ENCODE measurements at regions not wholly inside any gene's neighbourhood (a gene's known extent, or its start where the extent isn't known, plus 50 kb on each side); places are given as distances from the start of the nearest gene placed in this dataset.

DNA sequence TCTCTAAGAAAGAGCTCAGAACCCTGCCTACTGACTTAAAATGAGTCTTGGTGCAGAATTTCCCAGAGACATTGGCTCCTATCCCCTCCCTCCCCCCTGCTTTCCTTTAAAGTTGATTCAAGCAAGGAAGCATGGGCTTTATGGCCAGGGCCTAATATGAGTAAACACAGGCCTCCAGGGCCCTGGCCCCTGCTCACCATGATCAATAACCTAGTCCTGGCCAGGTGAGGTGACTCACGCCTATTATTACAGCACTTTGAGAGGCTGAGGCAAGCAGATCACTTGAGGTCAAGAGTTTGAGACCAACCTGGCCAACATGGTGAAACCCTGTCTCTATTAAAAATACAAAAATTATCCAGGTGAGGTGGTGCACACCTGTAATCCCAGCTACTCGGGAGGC, 165.1 kb upstream of the TMCC3 start:
- ATAC-seq, result no peak
- H3K27ac Mint-ChIP-seq, result no peak overlapping the region

DNA sequence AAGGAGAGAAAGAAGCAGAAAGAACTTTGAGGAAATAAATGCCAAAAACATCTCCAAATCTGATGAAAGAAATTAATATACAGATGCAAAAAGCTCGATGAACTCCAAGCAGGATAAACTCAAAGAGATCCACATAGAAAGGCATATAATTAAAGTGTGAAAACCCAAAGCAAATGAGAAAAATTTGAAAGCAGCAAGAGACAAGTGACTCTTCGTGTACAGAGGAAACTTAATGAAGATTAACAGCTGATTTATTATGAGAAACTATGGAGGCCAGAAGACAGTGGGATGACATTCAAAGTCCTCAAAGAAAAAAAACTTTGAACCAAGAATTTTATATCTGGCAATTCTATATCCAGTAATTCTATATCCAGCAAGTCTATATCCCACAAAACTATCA, 163.0 kb upstream of the TMCC3 start:
- DNase-seq (no peak), ATAC-seq (no peak)
- Mint-ChIP-seq H3K4me1 (peaks cover 2% of the 10 kb centered on the region), H3K27me3 (peaks cover 3% of the 10 kb centered on the region), H3K36me3 (ENCODE audit: low read depth) (peaks cover 5% of the 10 kb centered on the region), H3K27ac (no peak overlapping the region), H3K9me3 (peaks cover 48% of the 10 kb centered on the region), H3K4me3 (no peak overlapping the region)

More for the DNA sequence above, 165.1 kb upstream of the TMCC3 start:
- Mint-ChIP-seq H3K27me3 (peaks cover 3% of the 10 kb centered on the region), H3K9me3 (peaks cover 39% of the 10 kb centered on the region), H3K4me1 (peaks cover 4% of the 10 kb centered on the region), H3K4me3 (no peak overlapping the region), H3K36me3 (ENCODE audit: low read depth) (peaks cover 5% of the 10 kb centered on the region)
- no peak for DNase-seq

DNA sequence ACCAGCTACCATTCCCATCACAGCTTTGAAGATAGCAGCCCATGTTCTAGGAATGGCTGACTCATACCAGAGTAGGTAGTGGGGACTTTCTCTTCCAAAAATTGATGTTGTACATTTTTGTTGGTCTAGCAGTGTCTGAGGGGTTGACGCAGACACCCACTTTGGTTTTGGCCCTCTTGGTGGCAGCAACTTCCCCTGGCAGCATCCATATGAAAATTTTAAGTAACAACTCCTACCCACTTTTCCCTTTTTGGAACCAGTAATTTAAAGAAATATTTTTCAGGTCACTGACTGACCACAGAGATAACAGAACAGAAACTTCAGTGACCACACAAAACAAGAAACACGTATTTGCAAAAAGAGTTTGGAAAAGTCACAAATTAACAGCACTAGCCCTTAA, 162.0 kb upstream of the TMCC3 start:
- no peak for DNase-seq
- peaks cover 5% of the 10 kb centered on the region for H3K36me3 Mint-ChIP-seq (ENCODE audit: low read depth)
- no peak overlapping the region for H3K27ac Mint-ChIP-seq
- H3K9me3 Mint-ChIP-seq, result peaks cover 48% of the 10 kb centered on the region
- H3K4me1 Mint-ChIP-seq, result no peaks in the 10 kb centered on the region
- no peak for ATAC-seq
- H3K27me3 Mint-ChIP-seq, result peaks cover 5% of the 10 kb centered on the region
- H3K4me3 Mint-ChIP-seq, result no peak overlapping the region

DNA sequence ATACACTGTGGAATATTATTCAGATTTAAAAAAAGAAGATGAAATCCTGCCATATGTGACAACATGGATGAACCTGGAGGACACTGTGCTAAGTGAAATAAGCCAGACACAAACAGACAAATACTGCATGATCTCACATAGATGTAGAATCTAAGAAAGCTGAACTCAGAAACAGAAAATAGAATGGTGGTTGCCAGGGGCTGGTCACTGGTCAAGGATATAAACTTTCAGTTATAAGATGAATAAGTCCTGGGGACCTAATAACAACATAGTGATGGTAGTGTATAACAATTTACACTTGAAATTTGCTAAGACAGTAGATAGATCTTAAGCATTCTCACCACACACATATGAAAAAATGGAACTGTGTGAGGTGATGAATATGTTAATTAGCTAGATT, 161.3 kb upstream of the TMCC3 start:
- Mint-ChIP-seq H3K36me3 (ENCODE audit: low read depth) (peaks cover 5% of the 10 kb centered on the region), H3K9me3 (peaks cover 48% of the 10 kb centered on the region), H3K27me3 (peaks cover 7% of the 10 kb centered on the region), H3K27ac (no peak overlapping the region), H3K4me1 (no peaks in the 10 kb centered on the region), H3K4me3 (no peak overlapping the region)
- DNase-seq (no peak), ATAC-seq (no peak)

DNA sequence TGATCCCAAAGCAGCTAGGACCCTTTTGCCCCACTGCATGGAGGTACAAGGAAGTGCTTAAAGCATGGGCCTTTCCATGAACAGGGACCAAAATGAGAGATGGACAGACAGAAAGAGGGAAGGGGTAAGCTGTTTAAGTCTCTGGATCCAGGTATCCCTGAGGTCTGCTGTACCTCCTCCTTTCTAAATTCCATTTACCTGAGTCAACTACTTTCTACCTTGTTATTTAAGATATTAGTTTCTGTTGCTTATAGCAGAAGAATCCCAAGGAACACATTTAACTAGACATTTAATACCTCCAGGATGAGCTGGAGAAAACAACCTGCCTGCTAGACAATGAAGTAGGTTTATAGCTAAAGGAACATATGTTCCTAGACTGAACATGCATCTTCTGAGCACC, 157.6 kb upstream of the TMCC3 start:
- no peak for ATAC-seq
- no peaks in the 10 kb centered on the region for H3K4me1 Mint-ChIP-seq
- peaks cover 4% of the 10 kb centered on the region for H3K36me3 Mint-ChIP-seq (ENCODE audit: low read depth)
- H3K4me3 Mint-ChIP-seq, result no peak overlapping the region
- no peak for DNase-seq
- no peak overlapping the region for H3K27ac Mint-ChIP-seq
- peaks cover 3% of the 10 kb centered on the region for H3K27me3 Mint-ChIP-seq
- H3K9me3 Mint-ChIP-seq, result peaks cover 29% of the 10 kb centered on the region

DNA sequence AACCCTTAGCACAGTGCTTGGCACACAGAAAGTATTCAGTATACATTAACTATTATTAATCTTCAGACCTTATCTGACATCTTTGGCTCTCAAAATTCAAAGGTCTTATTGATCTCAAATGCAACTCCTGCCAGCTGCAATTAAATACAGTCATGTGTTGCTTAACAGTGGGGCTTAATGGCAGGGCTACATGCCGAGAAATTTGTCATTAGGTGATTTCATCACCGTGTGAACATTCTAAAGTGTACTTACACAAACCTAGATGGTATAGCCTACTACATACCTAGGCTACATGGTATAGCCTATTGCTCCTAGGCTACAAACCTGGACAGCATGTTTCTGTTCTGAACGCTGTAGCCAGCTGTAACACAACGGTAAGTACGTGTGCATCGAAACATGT, 156.3 kb upstream of the TMCC3 start:
- H3K27ac Mint-ChIP-seq, result no peak overlapping the region
- peaks cover 3% of the 10 kb centered on the region for H3K36me3 Mint-ChIP-seq (ENCODE audit: low read depth)
- no peak for ATAC-seq
- no peak overlapping the region for H3K4me3 Mint-ChIP-seq
- H3K27me3 Mint-ChIP-seq, result peaks cover 3% of the 10 kb centered on the region
- H3K4me1 Mint-ChIP-seq, result no peaks in the 10 kb centered on the region
- DNase-seq, result no peak
- peaks cover 17% of the 10 kb centered on the region for H3K9me3 Mint-ChIP-seq

DNA sequence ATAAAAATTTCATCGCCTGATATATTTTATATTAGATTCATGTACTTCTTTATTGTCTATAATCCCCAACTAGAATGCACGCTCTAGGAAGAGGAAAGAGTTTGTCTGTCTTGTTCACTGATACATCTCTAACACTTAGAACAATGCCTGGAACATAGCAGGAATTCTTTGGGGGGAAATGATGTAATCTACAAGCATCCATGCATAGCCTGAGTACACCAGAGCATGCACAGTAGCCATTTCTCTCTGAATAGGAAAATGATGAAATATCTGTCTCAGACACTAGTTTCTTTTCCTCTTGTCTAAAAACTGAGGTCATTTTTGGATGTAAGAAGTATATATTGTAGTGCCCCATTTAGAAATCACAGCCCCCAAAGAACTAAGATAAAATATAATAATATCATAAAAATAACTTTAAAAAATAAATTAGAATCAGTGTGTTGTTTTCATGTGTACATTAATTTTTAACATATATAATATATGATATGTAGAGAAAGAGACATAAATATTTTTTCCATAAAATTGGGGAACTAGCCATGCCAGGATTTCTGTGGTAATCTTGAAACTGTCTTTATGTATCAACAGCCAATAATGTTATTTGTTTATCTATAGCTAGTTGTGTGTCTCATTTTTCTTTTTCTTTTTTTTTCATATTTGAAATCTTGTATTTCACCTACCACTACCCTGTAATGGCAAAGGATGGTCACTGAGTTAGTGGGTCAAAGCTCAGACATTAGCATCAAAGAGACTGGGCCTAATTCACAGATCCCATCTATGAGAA, 155.6 kb upstream of the TMCC3 start:
- H3K27me3 Mint-ChIP-seq, result peaks cover 3% of the 10 kb centered on the region
- ATAC-seq, result no peak
- H3K4me3 Mint-ChIP-seq, result no peak overlapping the region
- no peaks in the 10 kb centered on the region for H3K36me3 Mint-ChIP-seq (ENCODE audit: low read depth)
- no peak overlapping the region for H3K27ac Mint-ChIP-seq
- no peaks in the 10 kb centered on the region for H3K4me1 Mint-ChIP-seq
- DNase-seq, result no peak
- peaks cover 10% of the 10 kb centered on the region for H3K9me3 Mint-ChIP-seq

DNA sequence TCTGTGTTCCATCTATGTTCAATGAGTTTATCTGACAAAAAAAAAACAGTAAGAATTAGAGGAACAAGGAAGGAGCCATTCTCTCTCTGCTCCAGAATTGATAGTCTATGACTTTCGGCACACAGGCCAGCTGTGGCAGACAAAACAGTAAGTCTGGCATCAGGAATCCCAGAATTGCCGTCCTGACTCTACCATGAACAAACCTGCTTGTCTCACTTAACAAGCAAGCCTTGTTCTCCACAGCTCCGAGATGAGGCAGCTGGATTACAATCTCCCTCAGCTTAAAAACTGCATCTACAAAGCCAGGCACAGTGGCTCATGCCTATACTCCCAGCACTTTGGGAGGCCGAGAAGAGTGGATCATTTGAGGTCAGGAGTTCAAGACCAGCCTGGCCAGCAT, 153.6 kb upstream of the TMCC3 start:
- Mint-ChIP-seq H3K4me3 (no peak overlapping the region), H3K27me3 (peaks cover 7% of the 10 kb centered on the region)

DNA sequence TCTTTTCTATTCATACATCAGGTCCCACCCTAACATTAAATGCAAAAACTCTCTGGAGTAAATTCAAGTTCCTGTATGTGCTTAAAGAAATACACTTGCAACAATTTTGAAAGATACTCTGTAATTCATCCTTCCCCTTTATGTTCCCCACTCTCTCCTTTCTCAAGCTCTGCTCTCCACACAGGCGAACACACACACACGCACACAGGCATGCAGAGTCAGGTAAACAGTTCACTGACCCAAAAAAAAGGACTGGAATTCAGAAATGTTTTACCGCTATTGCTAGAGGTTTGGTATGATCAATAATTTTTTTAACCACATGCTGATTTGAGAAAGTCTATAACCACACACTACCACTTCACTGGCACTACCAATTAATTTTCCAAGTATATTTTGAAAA, 152.4 kb upstream of the TMCC3 start:
- no peaks in the 10 kb centered on the region for H3K36me3 Mint-ChIP-seq (ENCODE audit: low read depth)
- ATAC-seq, result no peak
- no peak overlapping the region for H3K27ac Mint-ChIP-seq
- no peaks in the 10 kb centered on the region for H3K4me1 Mint-ChIP-seq
- H3K9me3 Mint-ChIP-seq, result no peaks in the 10 kb centered on the region
- no peak overlapping the region for H3K4me3 Mint-ChIP-seq
- peaks cover 5% of the 10 kb centered on the region for H3K27me3 Mint-ChIP-seq
- no peak for DNase-seq

More for the DNA sequence above, 153.6 kb upstream of the TMCC3 start:
- ATAC-seq, result no peak
- Mint-ChIP-seq H3K27ac (no peak overlapping the region), H3K36me3 (ENCODE audit: low read depth) (no peaks in the 10 kb centered on the region), H3K4me1 (no peaks in the 10 kb centered on the region), H3K9me3 (no peaks in the 10 kb centered on the region)
- no peak for DNase-seq

DNA sequence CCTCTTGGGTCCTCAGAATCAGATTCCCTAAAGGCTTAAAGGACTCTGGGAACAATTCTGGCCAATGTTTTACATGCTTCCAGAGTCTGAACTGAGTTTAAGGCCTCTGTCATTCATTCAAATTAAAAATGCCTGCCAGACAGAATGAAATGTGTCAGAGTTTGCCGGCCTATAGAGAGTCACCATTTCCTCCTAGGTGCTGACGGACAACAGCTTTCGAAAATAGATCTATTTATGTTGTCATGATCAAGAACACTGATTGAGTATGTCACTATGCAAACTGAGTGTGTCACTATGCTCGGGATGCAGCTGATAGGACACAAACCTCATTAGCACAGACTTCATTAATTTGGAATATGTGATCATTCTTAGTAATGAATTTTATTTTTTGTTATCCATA, 151.4 kb upstream of the TMCC3 start:
- DNase-seq (no peak), ATAC-seq (no peak)
- Mint-ChIP-seq H3K9me3 (no peaks in the 10 kb centered on the region), H3K27me3 (peaks cover 4% of the 10 kb centered on the region), H3K36me3 (ENCODE audit: low read depth) (no peaks in the 10 kb centered on the region), H3K4me1 (no peaks in the 10 kb centered on the region), H3K4me3 (no peak overlapping the region), H3K27ac (no peak overlapping the region)

DNA sequence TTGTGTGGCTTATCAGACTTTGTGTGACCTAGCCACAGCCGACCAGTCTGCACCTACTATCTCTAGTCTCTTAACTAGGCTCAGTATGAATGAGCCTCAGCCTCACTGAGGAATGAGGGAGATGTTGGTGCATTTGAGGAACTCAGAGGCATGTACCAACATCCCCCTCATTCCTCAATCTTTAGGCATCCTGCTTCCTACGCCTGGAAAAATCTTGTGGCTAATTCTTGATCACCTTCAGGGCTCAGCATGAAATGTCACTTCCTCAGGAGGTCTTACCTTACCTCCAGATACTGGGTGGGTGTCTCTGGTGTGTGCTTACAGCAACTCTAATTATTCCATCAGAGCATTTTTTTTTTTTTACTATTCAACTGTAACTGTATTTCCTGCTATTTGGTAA, 148.8 kb upstream of the TMCC3 start:
- DNase-seq, result no peak
- Mint-ChIP-seq H3K27ac (no peak overlapping the region), H3K36me3 (ENCODE audit: low read depth) (no peaks in the 10 kb centered on the region), H3K27me3 (peaks cover 4% of the 10 kb centered on the region), H3K4me1 (no peaks in the 10 kb centered on the region), H3K9me3 (no peaks in the 10 kb centered on the region), H3K4me3 (no peak overlapping the region)
- no peak for ATAC-seq

DNA sequence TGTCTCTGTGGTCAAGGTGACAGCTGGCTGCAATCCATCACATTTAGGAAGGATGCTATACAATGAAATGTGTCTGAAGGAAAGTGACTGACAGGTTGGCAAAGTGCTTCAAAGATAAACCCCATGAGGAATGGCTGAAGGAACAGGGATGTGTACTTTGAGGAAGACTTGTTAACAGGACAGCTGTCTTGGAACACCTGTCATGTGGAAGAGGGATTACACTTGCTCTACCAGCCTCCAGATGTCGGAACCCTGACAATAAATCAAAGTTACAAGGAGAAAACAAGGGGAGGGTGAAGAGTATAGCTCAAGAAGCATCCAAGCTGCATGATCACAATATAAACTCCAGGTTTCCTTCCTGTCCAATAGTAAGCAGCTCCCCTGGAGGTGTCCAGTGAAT, 147.8 kb upstream of the TMCC3 start:
- Mint-ChIP-seq H3K27ac (no peak overlapping the region), H3K36me3 (ENCODE audit: low read depth) (no peaks in the 10 kb centered on the region), H3K27me3 (peaks cover 4% of the 10 kb centered on the region), H3K9me3 (no peaks in the 10 kb centered on the region), H3K4me1 (no peaks in the 10 kb centered on the region), H3K4me3 (no peak overlapping the region)
- DNase-seq (no peak), ATAC-seq (no peak)

DNA sequence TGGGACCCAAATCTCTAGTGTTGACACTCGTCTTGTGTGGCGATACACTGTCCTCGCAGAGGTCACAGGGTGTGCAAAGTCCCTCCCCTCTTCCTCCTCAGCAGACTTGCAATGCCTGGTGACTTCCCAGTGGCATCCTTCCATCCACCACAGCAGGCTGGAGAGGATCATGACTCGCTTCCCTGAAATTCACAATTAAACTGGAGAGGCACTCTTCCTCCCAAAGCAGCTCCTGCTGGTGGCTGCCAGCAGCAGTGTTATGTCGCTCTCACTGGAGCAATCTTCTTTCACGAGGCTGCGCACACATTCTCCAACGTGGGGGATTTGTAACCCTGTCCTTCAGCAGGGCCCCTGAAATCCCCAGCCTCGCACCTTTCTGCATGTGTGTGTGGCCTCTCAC, 145.2 kb upstream of the TMCC3 start:
- H3K4me1 Mint-ChIP-seq, result no peaks in the 10 kb centered on the region
- no peaks in the 10 kb centered on the region for H3K9me3 Mint-ChIP-seq
- no peak overlapping the region for H3K4me3 Mint-ChIP-seq
- H3K27ac Mint-ChIP-seq, result no peak overlapping the region
- no peaks in the 10 kb centered on the region for H3K36me3 Mint-ChIP-seq (ENCODE audit: low read depth)
- ATAC-seq (no peak), DNase-seq (no peak)
- H3K27me3 Mint-ChIP-seq, result peaks cover 4% of the 10 kb centered on the region

DNA sequence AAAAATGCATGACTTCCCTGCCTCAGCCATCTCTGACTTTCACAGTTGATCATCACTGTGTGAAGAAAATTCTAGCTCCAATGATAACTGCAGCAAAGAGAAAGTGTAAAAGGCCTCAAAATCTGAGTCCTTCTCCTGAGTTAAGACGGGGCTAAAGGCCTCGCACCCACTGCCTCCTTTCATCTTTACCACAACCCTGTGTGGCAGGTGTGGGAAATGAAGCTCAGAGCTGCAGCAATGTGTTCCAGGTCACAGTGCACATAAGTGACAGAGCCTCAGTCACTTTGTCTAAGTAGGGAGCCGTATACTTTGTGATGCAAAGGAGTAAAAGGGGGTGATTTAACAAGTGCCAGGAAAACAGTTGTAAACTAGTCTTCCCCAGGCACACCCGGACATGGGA, 144.7 kb upstream of the TMCC3 start:
- H3K27me3 Mint-ChIP-seq, result peaks cover 4% of the 10 kb centered on the region
- H3K27ac Mint-ChIP-seq, result no peak overlapping the region
- no peaks in the 10 kb centered on the region for H3K36me3 Mint-ChIP-seq (ENCODE audit: low read depth)
- DNase-seq, result no peak
- no peak overlapping the region for H3K4me3 Mint-ChIP-seq
- peak; percentile 40 for ATAC-seq
- H3K4me1 Mint-ChIP-seq, result no peaks in the 10 kb centered on the region
- no peaks in the 10 kb centered on the region for H3K9me3 Mint-ChIP-seq

DNA sequence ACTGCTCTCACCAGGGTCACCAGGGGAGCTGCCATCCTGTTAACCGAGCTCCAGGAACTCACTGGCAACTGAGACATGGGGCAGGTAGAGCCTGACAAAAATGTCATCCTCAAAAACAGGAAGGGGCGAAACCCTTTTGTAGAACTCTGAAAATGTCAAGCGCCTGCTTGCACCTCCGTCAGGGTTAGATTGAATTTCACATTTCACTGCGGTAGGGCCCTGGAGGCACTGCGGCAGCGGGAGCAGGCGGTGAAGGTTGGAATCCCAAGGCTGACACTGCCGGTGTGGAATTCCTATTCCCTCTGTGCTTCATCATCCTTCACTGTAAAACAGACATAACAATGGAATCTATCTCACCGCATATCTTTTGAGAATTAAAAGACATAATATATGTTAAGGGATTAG, 142.8 kb upstream of the TMCC3 start:
- Mint-ChIP-seq H3K9me3 (no peaks in the 10 kb centered on the region), H3K4me3 (no peak overlapping the region), H3K27me3 (no peaks in the 10 kb centered on the region), H3K27ac (no peak overlapping the region), H3K4me1 (no peaks in the 10 kb centered on the region), H3K36me3 (ENCODE audit: low read depth) (no peaks in the 10 kb centered on the region)
- ATAC-seq (no peak), DNase-seq (no peak)

DNA sequence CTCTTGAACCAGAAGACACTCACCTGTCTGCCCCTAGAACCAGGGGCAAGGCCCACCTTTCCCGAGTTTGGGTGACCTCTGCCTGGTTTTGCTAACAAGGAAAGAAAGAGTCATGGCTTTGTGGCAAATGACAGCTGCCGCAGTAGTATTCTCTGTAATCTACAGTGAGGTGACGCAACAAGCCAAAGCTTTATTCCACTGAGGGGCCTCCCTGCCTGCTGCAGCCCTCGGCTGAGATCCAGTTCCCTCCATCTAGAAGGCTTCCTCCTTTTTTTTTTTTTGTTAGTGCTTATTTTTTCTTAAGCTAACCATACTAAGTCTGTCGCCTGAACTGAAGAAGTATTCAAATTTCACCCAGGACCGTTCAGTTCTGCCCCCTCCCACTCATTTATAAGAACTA, 142.3 kb upstream of the TMCC3 start:
- Mint-ChIP-seq H3K4me1 (no peaks in the 10 kb centered on the region), H3K9me3 (no peaks in the 10 kb centered on the region), H3K27me3 (no peaks in the 10 kb centered on the region), H3K4me3 (no peak overlapping the region), H3K27ac (no peak overlapping the region), H3K36me3 (ENCODE audit: low read depth) (no peaks in the 10 kb centered on the region)
- DNase-seq, result no peak
- ATAC-seq, result no peak

Measured in activated naive CD8-positive, alpha-beta T cell treated with anti-CD3 and anti-CD28 coated beads, Interleukin-2, amount 50 U/mL, for 24 hours (primary cell).